PC-9 (cell line): ENCODE measurements at regions not wholly inside any gene's neighbourhood (a gene's known extent, or its start where the extent isn't known, plus 50 kb on each side); places are given as distances from the start of the nearest gene placed in this dataset.

Source experiments
- EZH2 ChIP-seq: fragments of 200-600 bp; sonication (generic); IDR thresholded peaks from 2 replicates; pipeline ENCODE4 v1.8.0; 2017; ENCODE audit warnings: antibody characterized with exemption, low read depth
- TF ChIP-seq, protein P1 (sequence below): fragments of 200-600 bp; sonication (generic); conservative IDR thresholded peaks from 2 replicates; pipeline ENCODE4 v1.6.1; 2017; ENCODE audit warnings: mixed run types, antibody characterized with exemption, mild to moderate bottlenecking, moderate library complexity

- TF ChIP-seq, protein P1, sequence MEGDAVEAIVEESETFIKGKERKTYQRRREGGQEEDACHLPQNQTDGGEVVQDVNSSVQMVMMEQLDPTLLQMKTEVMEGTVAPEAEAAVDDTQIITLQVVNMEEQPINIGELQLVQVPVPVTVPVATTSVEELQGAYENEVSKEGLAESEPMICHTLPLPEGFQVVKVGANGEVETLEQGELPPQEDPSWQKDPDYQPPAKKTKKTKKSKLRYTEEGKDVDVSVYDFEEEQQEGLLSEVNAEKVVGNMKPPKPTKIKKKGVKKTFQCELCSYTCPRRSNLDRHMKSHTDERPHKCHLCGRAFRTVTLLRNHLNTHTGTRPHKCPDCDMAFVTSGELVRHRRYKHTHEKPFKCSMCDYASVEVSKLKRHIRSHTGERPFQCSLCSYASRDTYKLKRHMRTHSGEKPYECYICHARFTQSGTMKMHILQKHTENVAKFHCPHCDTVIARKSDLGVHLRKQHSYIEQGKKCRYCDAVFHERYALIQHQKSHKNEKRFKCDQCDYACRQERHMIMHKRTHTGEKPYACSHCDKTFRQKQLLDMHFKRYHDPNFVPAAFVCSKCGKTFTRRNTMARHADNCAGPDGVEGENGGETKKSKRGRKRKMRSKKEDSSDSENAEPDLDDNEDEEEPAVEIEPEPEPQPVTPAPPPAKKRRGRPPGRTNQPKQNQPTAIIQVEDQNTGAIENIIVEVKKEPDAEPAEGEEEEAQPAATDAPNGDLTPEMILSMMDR = no peak
- TF ChIP-seq EZH2 = no peak
Measured at GRCh38 chr12:43008953-43009845, 419.7 kb upstream of the PRICKLE1 start.
